Hepatocyte (in vitro differentiated cells): ENCODE measurements at regions not wholly inside any gene's neighbourhood (a gene's known extent, or its start where the extent isn't known, plus 50 kb on each side); places are given as distances from the start of the nearest gene placed in this dataset.

ENCODE experiments used
- DNase-seq: peaks from one replicate; pipeline ENCODE4 v3.0.0-alpha.2; 2016; ENCODE audit warnings: low spot score
- H2AFZ ChIP-seq: fragments of 200-600 bp; sonication (generic); 2 replicates; pipeline ENCODE4 v1.6.0; 2016; ENCODE audit warnings: antibody characterized with exemption, mild to moderate bottlenecking
- H3K27ac ChIP-seq: fragments of 200-600 bp; sonication (generic); 2 replicates; pipeline ENCODE4 v1.5.1; 2016; ENCODE audit warnings: mild to moderate bottlenecking
- H3K27me3 ChIP-seq: fragments of 200-600 bp; sonication (generic); 2 replicates; pipeline ENCODE4 v1.6.1; 2016
- H3K36me3 ChIP-seq: fragments of 200-600 bp; sonication (generic); replicated peaks from 2 replicates; pipeline ENCODE4 v1.5.1; 2016; ENCODE audit warnings: low read depth; ENCODE audit not compliant: insufficient read depth
- H3K4me1 ChIP-seq: fragments of 200-600 bp; sonication (generic); 2 replicates; pipeline ENCODE4 v1.5.1; 2016; ENCODE audit warnings: mild to moderate bottlenecking, moderate library complexity; ENCODE audit not compliant: insufficient read depth
- H3K4me2 ChIP-seq: fragments of 200-600 bp; sonication (generic); 2 replicates; pipeline ENCODE4 v1.6.0; 2016
- H3K4me3 ChIP-seq: fragments of 200-600 bp; sonication (generic); 2 replicates; pipeline ENCODE4 v1.5.1; 2016; ENCODE audit warnings: mild to moderate bottlenecking
- H3K79me2 ChIP-seq: fragments of 200-600 bp; sonication (generic); 2 replicates; pipeline ENCODE4 v1.6.0; 2017; ENCODE audit warnings: mild to moderate bottlenecking
- H3K9me2 ChIP-seq: fragments of 200-600 bp; sonication (generic); replicated peaks from 2 replicates; pipeline ENCODE4 v1.6.0; 2017; ENCODE audit warnings: mild to moderate bottlenecking; ENCODE audit not compliant: insufficient read depth
- H3K9me3 ChIP-seq: fragments of 200-600 bp; sonication (generic); 2 replicates; pipeline ENCODE4 v1.5.1; 2016; ENCODE audit warnings: low read depth, mild to moderate bottlenecking
- H4K20me1 ChIP-seq: fragments of 200-600 bp; sonication (generic); 2 replicates; pipeline ENCODE4 v1.6.0; 2016; ENCODE audit warnings: mild to moderate bottlenecking; ENCODE audit not compliant: insufficient read depth, poor library complexity, severe bottlenecking
- EZH2 ChIP-seq: fragments of 200-600 bp; sonication (generic); IDR thresholded peaks from 2 replicates; pipeline ENCODE4 v1.6.1; 2016; ENCODE audit warnings: antibody characterized with exemption, mild to moderate bottlenecking, borderline replicate concordance
- EZH2phosphoT487 ChIP-seq: fragments of 200-600 bp; sonication (generic); IDR thresholded peaks from one replicate; pipeline ENCODE4 v1.6.1; 2018; ENCODE audit warnings: antibody characterized with exemption, mild to moderate bottlenecking, low read depth, moderate library complexity; ENCODE audit not compliant: unreplicated experiment, severe bottlenecking
- WGBS: methylation state at CpG from one replicate; pipeline ENCODE4 v1.1.6; 2016; ENCODE audit warnings: low lambda C conversion rate; ENCODE audit errors: missing lambda C conversion rate; 5-methylcytosine and 5-hydroxymethylcytosine counted together
- TF ChIP-seq, protein P1 (sequence below): fragments of 200-600 bp; sonication (generic); IDR thresholded peaks from 2 replicates; pipeline ENCODE4 v1.5.1; 2016; ENCODE audit warnings: antibody characterized with exemption, mild to moderate bottlenecking; ENCODE audit not compliant: poor library complexity

DNA sequence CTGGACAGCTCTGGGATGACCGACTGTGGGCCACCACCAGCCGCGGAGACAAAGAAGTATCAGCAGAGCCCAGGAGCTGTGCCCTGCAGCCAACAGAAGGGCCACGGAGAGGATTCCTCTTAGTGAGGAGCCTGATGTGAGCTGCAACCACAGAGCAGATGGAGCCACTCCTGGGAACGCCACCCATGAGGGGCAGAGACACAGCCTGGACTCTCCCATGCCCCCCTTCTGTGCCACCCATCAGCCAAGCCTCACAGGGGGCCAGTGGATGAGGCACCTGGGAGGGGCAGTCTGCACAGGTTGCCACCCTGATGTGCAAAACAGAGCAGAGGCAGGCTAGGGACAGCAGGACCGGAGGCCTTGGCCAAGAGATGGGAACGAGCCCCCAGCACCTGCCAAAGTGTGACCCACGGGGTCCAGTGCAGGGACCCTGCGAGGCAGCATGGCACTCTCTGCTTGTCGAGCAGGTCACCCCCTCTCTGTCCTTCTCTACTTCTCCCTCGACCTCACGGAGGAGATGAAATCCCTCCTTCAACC is 380.7 kb upstream of the IRX1 start:
- H3K36me3 ChIP-seq: no peaks in the 10 kb centered on the region
- H3K9me2 ChIP-seq: no peaks in the 10 kb centered on the region
- TF ChIP-seq EZH2phosphoT487: no peak
- TF ChIP-seq, protein P1, sequence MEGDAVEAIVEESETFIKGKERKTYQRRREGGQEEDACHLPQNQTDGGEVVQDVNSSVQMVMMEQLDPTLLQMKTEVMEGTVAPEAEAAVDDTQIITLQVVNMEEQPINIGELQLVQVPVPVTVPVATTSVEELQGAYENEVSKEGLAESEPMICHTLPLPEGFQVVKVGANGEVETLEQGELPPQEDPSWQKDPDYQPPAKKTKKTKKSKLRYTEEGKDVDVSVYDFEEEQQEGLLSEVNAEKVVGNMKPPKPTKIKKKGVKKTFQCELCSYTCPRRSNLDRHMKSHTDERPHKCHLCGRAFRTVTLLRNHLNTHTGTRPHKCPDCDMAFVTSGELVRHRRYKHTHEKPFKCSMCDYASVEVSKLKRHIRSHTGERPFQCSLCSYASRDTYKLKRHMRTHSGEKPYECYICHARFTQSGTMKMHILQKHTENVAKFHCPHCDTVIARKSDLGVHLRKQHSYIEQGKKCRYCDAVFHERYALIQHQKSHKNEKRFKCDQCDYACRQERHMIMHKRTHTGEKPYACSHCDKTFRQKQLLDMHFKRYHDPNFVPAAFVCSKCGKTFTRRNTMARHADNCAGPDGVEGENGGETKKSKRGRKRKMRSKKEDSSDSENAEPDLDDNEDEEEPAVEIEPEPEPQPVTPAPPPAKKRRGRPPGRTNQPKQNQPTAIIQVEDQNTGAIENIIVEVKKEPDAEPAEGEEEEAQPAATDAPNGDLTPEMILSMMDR: no peak
- no peak for TF ChIP-seq EZH2
- H3K4me1 ChIP-seq: no peaks in the 10 kb centered on the region
- H3K27ac ChIP-seq: no peak overlapping the region
- DNase-seq: no peak
- H3K4me2 ChIP-seq: no peak overlapping the region
- WGBS: 90% methylated on average over 12 of the region's 12 CpGs
- no peaks in the 10 kb centered on the region for H3K9me3 ChIP-seq
- H3K27me3 ChIP-seq: no peaks in the 10 kb centered on the region
- H3K79me2 ChIP-seq: no peaks in the 10 kb centered on the region
- no peaks in the 10 kb centered on the region for H4K20me1 ChIP-seq
- no peak overlapping the region for H3K4me3 ChIP-seq
- H2AFZ ChIP-seq: no peak overlapping the region

DNA sequence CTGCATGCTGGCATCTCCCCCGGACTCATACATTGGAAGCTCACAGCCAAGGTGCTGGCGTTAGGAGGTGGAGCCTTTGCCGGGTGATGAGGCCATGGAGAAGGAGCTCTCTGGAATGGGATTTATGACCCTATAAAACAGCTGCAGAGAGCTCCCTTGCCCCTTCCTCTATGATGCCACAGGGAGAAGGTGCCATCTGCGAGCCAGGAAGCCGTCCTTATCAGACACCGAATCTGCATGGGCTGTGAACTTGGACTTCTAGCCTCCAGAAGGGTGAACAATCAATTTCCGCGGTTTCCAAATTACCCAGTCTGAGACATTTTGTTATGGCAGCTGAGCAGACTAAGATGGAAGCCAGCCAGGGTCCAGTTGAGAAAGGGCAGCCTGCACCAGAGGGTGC is 381.2 kb upstream of the IRX1 start:
- TF ChIP-seq, protein P1: no peak
- TF ChIP-seq EZH2phosphoT487: no peak
- no peak for TF ChIP-seq EZH2
- H3K4me3 ChIP-seq: no peak overlapping the region
- WGBS: 79% methylated on average over 8 of the region's 8 CpGs

DNA sequence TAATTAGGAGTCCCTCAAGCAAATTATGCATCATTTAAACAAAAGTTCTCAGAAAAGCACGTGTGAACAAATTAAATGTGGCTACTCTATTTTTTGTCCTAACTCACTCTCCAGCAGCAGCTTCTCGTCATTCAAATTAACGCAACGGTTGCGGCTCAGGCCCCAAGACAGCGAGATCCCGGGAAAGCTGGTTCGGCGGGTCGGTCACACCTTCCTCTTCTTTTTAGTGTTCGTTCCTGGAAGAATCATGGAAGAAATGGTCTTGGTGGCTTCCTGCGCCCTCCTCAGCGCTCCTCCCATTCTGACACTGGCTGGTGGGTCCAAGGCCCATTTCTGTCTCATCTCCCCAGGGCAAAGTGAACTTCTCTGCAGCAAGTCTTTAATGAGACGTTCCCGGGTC is 382.8 kb upstream of the IRX1 start:
- no peak overlapping the region for H3K27ac ChIP-seq
- no peak overlapping the region for H2AFZ ChIP-seq
- no peaks in the 10 kb centered on the region for H3K79me2 ChIP-seq
- H3K4me2 ChIP-seq: no peak overlapping the region
- no peak for DNase-seq
- H4K20me1 ChIP-seq: no peaks in the 10 kb centered on the region
- no peaks in the 10 kb centered on the region for H3K4me1 ChIP-seq
- no peaks in the 10 kb centered on the region for H3K9me2 ChIP-seq
- H3K36me3 ChIP-seq: no peaks in the 10 kb centered on the region
- 81% methylated on average over 15 of the region's 15 CpGs for WGBS
- no peaks in the 10 kb centered on the region for H3K27me3 ChIP-seq
- H3K4me3 ChIP-seq: no peak overlapping the region
- TF ChIP-seq EZH2phosphoT487 (no peak), EZH2 (no peak)
- TF ChIP-seq, protein P1: no peak
- no peaks in the 10 kb centered on the region for H3K9me3 ChIP-seq

More for the DNA sequence above, 381.2 kb upstream of the IRX1 start:
- Histone ChIP-seq H3K27me3 (no peaks in the 10 kb centered on the region), H3K27ac (no peak overlapping the region), H3K4me2 (no peak overlapping the region), H3K79me2 (no peaks in the 10 kb centered on the region), H3K36me3 (no peaks in the 10 kb centered on the region), H2AFZ (no peak overlapping the region), H4K20me1 (no peaks in the 10 kb centered on the region), H3K4me1 (no peaks in the 10 kb centered on the region), H3K9me3 (no peaks in the 10 kb centered on the region), H3K9me2 (no peaks in the 10 kb centered on the region)
- DNase-seq: no peak

DNA sequence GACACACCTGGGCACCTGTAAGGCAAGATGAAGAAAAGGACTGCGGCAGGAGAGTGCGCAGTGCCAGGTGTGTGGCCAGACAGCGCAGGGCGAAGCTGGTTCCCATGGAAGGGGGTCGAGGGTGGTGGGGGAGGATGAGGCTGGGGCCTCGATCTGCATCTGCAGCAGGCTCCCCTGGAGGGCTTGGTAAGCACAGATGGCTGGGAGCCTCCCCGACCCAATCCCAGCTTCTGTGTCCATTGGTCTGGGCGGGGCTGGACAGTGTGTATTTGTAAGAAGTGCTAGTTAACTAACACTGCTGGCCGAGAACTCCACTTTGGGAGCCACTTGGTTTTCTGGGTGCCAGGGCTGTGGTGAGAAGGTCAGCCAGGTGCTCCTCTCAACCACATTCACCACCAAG is 385.1 kb upstream of the IRX1 start:
- H3K27me3 ChIP-seq: no peaks in the 10 kb centered on the region
- no peaks in the 10 kb centered on the region for H3K4me1 ChIP-seq
- H2AFZ ChIP-seq: no peak overlapping the region
- H3K27ac ChIP-seq: no peak overlapping the region
- no peaks in the 10 kb centered on the region for H3K9me2 ChIP-seq
- no peak for TF ChIP-seq EZH2phosphoT487
- TF ChIP-seq EZH2: no peak
- TF ChIP-seq, protein P1: no peak
- no peaks in the 10 kb centered on the region for H3K36me3 ChIP-seq
- H3K4me2 ChIP-seq: no peak overlapping the region
- WGBS: 79% methylated on average over 6 of the region's 9 CpGs
- H4K20me1 ChIP-seq: no peaks in the 10 kb centered on the region
- H3K9me3 ChIP-seq: no peaks in the 10 kb centered on the region
- no peak overlapping the region for H3K4me3 ChIP-seq
- no peaks in the 10 kb centered on the region for H3K79me2 ChIP-seq
- no peak for DNase-seq
